HG03025 (cell line): ENCODE measurements at regions not wholly inside any gene's neighbourhood (a gene's known extent, or its start where the extent isn't known, plus 50 kb on each side); places are given as distances from the start of the nearest gene placed in this dataset.
A peak's percentile ranks its signal among the peaks of the same experiment; 100 is the strongest.
"Not testable (repeated sequence)": the region's sequence is repeated elsewhere in the genome, so short reads cannot be mapped to it uniquely, and the experiment has no call there.

Experiments
- ATAC-seq: cut with Tn5 transposase; IDR thresholded peaks from one replicate; pipeline ENCODE4 v1.9.1; 2021; ENCODE audit warnings: mild to moderate bottlenecking, moderate library complexity; ENCODE audit not compliant: unreplicated experiment, low FRiP score

DNA sequence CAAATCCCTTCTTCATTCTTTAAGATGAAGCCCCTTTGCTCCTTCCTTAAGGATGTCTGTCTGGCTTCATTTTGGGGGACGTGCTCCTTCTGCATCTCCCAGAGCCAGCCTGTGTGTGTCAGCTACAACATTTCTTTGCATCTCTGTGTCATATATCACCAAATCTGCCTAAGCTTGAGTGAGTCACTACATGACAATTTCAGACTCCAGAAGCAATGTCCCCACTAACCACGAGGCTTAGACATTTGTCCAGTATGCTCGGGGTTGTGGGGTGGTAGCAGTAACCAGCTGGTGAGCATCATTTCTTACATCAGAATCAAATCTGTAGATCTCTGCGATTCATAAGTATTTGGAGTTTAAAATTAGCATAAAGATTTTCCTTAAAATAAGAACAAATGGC, 54.1 kb upstream of the USP14 start:
- ATAC-seq, result not testable (repeated sequence)

GRCh38 chr18:105161-106053, 53.0 kb upstream of the USP14 start:
- ATAC-seq, result not testable (repeated sequence)

GRCh38 chr18:106054-106851, 52.1 kb upstream of the USP14 start:
- ATAC-seq, result not testable (repeated sequence)

DNA sequence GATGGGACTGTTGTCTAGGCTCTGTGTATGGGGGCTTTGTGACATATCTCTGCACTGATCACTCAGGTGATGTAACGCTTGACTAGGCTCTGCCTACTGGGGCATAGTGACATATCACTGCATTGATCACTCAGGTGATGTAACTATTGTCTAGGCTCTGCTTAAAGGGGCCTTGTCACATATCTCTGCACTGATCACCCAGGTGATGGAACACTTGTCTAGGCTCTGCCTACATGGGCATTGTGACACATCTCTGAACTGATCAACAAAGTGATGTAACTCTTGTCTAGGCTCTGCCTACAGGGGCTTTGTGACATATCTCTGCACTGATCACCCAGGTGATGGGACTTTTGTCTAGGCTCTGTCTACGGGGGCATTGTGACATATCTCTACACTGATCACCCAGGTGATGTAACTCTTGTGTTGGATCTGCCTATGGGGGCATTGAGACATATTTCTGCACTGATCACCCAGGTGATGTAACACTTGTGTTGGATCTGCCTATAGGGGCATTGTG, 51.4 kb upstream of the USP14 start:
- ATAC-seq, result not testable (repeated sequence)

GRCh38 chr18:107464-107863, 50.9 kb upstream of the USP14 start:
- not testable (repeated sequence) for ATAC-seq

GRCh38 chr18:107947-108664, 50.3 kb upstream of the USP14 start:
- peak; percentile 53 for ATAC-seq
